ENCODE measurements at regions not wholly inside any gene's neighbourhood (a gene's known extent, or its start where the extent isn't known, plus 50 kb on each side); places are given as distances from the start of the nearest gene placed in this dataset.
A peak's percentile ranks its signal among the peaks of the same experiment; 100 is the strongest.

GRCh38 chr2:30393510-30393909 is 53.5 kb upstream of the LCLAT1 start:
- Histone ChIP-seq H3K27me3 (no peaks in the 10 kb centered on the region), H3K4me3 (no peak overlapping the region), H3K9me3 (no peaks in the 10 kb centered on the region), H3K36me3 (replicated peaks in 1 of 2; ENCODE audit: insufficient read depth in 1 of 2, low read depth in 2 of 2) (no peaks in the 10 kb centered on the region), H3K4me1 (peaks cover 13% of the 10 kb centered on the region), H3K27ac (no peak overlapping the region)
- ATAC-seq, result no peak
- intact Hi-C loops (cut with DNase I), result no loop called here
- DNase-seq, result no peak
- WGBS, 2 donors, result 24 to 29% methylated on average over 1 of the region's 1 CpG
- TF ChIP-seq POLR2A (IDR thresholded peaks at IDR 0.05) (no peak), CTCF (IDR thresholded peaks at IDR 0.05) (no peak)

- H3K4me3 ChIP-seq, result no peak overlapping the region
- peaks cover 13% of the 10 kb centered on the region for H3K4me1 ChIP-seq
- no peaks in the 10 kb centered on the region for H3K36me3 ChIP-seq (replicated peaks in 1 of 2; ENCODE audit: insufficient read depth in 1 of 2, low read depth in 2 of 2)
- ATAC-seq, result no peak
- intact Hi-C loops (cut with DNase I), result no loop called here
- WGBS, 2 donors, result 25 to 52% methylated on average over 5 of the region's 5 CpGs
- no peaks in the 10 kb centered on the region for H3K9me3 ChIP-seq
- no peak overlapping the region for H3K27ac ChIP-seq
- DNase-seq, result peak in 2 of 4 donors; percentile 48 to 57
- TF ChIP-seq POLR2A (IDR thresholded peaks at IDR 0.05), result no peak
- H3K27me3 ChIP-seq, result no peaks in the 10 kb centered on the region
Observed at GRCh38 chr2:30394096-30394495, 53.0 kb upstream of the LCLAT1 start.

GRCh38 chr2:30396436-30397232 is 50.4 kb upstream of the LCLAT1 start:
- H3K36me3 ChIP-seq (replicated peaks in 1 of 2; ENCODE audit: insufficient read depth in 1 of 2, low read depth in 2 of 2), result no peaks in the 10 kb centered on the region
- peaks cover 13% of the 10 kb centered on the region for H3K4me1 ChIP-seq
- intact Hi-C loops (cut with DNase I), result no loop called here
- no peak overlapping the region for H3K4me3 ChIP-seq
- no peaks in the 10 kb centered on the region for H3K27me3 ChIP-seq
- no peaks in the 10 kb centered on the region for H3K9me3 ChIP-seq
- 44 to 70% methylated on average over 4 of the region's 4 CpGs for WGBS, 2 donors
- TF ChIP-seq POLR2A (IDR thresholded peaks at IDR 0.05) (no peak), CTCF (IDR thresholded peaks at IDR 0.05) (no peak)
- ATAC-seq (no peak), DNase-seq (no peak)
- no peak overlapping the region for H3K27ac ChIP-seq
